H7 (cell line): ENCODE measurements at regions not wholly inside any gene's neighbourhood (a gene's known extent, or its start where the extent isn't known, plus 50 kb on each side); places are given as distances from the start of the nearest gene placed in this dataset.

Source experiments
- DNase-seq: peaks from one replicate; pipeline ENCODE4 v3.0.0; 2012
- H3K27me3 ChIP-seq: 2 replicates; pipeline ENCODE4 v1.6.0; 2011; ENCODE audit warnings: mild to moderate bottlenecking, low read length; ENCODE audit not compliant: control insufficient read depth, insufficient read depth
- H3K36me3 ChIP-seq: replicated peaks from 2 replicates; pipeline ENCODE4 v1.5.1; 2011; ENCODE audit warnings: low read length; ENCODE audit not compliant: control insufficient read depth, insufficient read depth
- H3K4me3 ChIP-seq: 2 replicates; pipeline ENCODE4 v1.5.1; 2011; ENCODE audit warnings: low read depth, mild to moderate bottlenecking, control low read depth, low read length, moderate library complexity; ENCODE audit not compliant: insufficient read depth

DNA sequence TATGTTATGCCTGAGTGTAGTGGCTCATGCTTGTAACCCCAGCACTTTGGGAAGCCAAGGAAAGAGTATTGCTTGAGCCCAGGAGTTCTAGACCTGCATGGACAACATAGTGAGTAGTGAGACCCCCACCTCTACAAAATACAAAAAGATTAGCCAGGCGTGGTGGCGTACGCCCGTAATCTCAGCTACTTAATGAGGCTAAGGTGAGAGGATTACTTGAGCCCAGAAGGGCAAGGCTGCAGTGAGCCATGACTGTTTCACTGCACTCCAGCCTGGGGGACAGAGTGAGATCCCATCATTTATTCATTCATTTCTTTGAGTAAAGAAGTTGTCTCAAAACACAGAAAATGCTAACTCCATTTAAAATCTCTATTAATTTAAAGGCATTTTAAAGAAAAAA, 1061.6 kb downstream of the JRKL start:
- DNase-seq: no peak
- no peak overlapping the region for H3K4me3 ChIP-seq
- H3K27me3 ChIP-seq: no peaks in the 10 kb centered on the region
- H3K36me3 ChIP-seq: no peaks in the 10 kb centered on the region

DNA sequence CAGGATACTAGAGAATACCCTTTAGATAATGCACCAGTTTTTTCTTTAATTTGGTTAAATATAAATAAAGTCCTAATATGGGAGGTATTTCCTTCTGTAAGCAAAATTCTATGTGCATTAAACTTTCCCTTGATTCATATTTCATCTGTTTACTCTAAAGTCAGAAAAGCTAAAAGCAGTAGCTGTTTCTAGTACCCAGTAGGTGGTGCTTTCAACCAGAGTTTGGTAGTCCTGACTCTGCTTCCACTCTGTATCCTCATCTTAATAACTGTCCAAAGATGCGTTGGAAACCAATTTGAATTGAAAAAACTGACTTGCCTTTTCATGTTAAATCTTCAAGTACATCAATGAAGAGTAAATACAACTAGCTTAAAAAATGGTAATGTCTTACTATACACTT, 1065.2 kb downstream of the JRKL start:
- Histone ChIP-seq H3K27me3 (no peaks in the 10 kb centered on the region), H3K36me3 (no peaks in the 10 kb centered on the region), H3K4me3 (no peak overlapping the region)
- no peak for DNase-seq

DNA sequence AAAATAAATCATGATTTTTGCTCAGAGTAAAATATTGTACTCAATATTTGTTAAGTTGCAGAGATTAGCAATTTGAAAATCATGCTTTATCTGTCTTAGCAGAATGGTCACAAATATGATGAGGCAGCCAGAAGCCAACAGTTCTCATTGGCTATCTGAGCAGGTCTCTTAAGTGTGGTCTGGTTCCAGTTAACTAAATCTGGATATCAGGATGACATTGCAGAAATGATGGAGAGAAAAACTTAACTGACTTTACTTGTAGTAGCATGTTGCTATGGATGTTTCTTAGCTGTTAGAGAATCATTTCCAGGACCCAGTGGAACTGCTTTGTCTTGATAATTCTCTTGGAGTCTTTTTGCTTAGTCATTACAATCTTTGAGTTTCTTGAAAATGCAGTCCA, 1070.3 kb downstream of the JRKL start:
- no peaks in the 10 kb centered on the region for H3K36me3 ChIP-seq
- no peak for DNase-seq
- no peaks in the 10 kb centered on the region for H3K27me3 ChIP-seq
- H3K4me3 ChIP-seq: no peak overlapping the region

DNA sequence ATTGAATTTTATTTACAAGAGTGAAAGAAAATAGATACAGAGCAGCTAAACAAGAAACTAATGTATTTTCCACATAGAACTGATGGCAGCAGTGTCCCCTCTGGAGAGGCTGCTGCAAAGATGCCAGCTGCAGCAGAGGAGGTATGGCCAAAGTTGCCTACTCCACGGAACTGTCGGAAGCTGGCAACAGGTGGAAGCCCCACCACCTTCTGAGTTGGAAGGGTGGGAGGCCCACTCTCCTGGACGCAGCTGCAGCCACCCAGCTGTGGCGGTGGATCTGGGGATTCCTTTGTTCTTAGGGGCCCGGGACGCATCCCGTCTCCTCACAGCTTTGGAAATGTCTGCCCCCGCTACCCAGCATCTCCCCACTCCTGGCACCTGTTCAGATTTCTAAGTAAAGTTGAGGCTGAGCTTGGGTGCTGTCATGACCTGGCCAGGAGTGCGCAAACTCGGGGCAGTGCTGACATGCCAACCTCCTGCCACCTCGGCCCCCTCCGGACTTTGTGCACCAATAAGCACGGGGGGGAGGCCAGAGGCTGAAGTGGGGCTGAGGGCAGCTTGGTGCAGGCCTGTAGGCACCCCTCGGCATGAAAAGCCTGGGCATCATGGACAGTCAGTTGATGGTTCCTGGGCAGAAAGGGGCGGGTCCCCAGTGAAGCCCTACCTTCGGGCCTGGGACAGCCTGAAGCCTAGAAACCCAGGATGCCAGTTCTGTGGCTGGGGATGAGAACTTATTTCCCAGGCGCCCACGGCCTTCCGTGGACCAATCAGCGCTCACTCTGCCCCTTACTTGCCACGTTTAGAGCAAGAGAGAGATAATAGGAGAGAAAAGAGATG, 1071.4 kb downstream of the JRKL start:
- no peak for DNase-seq
- Histone ChIP-seq H3K4me3 (no peak overlapping the region), H3K36me3 (no peaks in the 10 kb centered on the region), H3K27me3 (no peaks in the 10 kb centered on the region)

DNA sequence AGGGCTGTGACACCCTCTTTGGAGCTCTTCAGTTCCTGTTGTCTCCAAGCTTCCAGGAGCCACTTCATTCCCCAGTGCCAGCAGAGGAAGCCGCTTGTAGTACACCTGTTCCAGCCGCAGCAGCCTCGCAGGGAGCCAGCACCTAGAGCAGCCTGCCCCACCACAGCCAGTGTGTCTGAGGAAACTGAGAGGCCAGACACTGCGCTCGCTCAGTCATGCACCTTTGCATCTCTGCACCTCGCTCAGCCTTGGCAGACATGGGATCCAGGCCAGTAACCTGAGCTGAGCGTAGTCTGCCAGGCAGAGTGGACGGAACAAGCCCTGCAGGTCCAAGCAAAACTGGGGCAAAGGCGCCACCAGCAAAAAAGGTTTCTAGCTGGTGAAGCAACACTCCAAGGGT, 1072.1 kb downstream of the JRKL start:
- H3K36me3 ChIP-seq: no peaks in the 10 kb centered on the region
- DNase-seq: no peak
- no peaks in the 10 kb centered on the region for H3K27me3 ChIP-seq
- H3K4me3 ChIP-seq: no peak overlapping the region

DNA sequence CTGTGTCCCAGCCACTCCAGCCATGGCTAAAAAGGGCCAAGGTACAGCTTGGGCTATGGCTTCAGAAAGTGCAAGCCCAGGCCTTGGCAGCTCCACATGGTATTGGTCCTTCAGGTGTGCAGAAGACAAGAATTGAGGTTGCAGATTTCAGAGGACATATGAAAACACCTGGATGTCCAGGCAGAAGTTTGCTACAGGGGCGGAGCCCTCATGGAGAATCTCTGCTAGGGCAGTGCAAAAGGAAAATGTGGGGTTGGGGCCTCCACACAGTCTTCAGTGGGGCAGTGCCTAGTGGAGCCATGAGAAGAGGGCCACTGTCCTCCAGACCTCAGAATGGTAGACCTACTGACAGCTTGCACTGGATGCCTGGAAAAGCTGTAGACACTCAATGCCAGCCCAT, 1074.1 kb downstream of the JRKL start:
- Histone ChIP-seq H3K27me3 (no peaks in the 10 kb centered on the region), H3K36me3 (no peaks in the 10 kb centered on the region), H3K4me3 (no peak overlapping the region)
- no peak for DNase-seq

GRCh38 chr11:97471480-97471879, 1081.7 kb downstream of the JRKL start:
- H3K27me3 ChIP-seq: no peaks in the 10 kb centered on the region
- no peak for DNase-seq
- no peaks in the 10 kb centered on the region for H3K36me3 ChIP-seq
- H3K4me3 ChIP-seq: no peak overlapping the region

- Histone ChIP-seq H3K27me3 (no peaks in the 10 kb centered on the region), H3K4me3 (no peak overlapping the region), H3K36me3 (no peaks in the 10 kb centered on the region)
- no peak for DNase-seq
Measured at GRCh38 chr11:97487387-97487786, 1097.6 kb downstream of the JRKL start.

DNA sequence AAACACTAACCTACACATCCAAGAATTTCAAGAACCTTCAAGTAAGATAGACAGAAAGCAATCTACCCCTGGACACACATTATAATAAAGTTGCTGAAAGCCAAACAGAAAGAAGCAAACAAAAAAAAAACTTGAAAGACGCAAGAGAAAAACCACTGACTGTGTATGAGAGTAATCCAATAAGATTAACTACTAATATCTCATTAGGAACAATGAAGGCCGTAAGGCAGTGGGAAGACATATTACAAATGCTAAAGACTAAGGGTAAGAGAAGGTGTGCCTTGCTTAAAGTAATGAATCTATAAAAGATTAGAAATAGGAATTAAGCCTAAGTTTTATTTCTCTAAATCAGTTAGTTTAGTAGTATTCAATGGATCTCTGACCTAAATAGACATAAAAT, 1109.1 kb downstream of the JRKL start:
- Histone ChIP-seq H3K27me3 (no peaks in the 10 kb centered on the region), H3K36me3 (no peaks in the 10 kb centered on the region), H3K4me3 (no peak overlapping the region)
- DNase-seq: no peak

DNA sequence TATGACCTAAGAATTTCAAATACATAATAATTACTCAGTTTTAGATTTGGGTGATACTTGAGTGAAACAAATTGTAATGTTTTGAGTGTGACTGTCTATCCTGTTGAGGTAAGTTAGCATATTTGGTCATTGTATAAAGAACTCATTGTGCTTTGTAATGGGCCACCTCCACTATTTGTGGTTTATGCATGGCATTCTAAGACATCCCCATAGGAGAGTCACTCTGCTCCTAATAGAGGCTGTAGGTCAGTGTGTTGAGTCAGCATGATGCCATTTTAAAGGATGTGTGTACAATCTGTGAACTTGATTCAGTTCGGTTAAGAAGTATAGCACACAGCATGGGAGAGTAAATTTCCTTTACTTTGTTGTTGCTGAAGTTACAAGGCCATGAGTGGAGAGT, 1112.4 kb downstream of the JRKL start:
- no peak for DNase-seq
- Histone ChIP-seq H3K4me3 (no peak overlapping the region), H3K27me3 (no peaks in the 10 kb centered on the region), H3K36me3 (no peaks in the 10 kb centered on the region)

DNA sequence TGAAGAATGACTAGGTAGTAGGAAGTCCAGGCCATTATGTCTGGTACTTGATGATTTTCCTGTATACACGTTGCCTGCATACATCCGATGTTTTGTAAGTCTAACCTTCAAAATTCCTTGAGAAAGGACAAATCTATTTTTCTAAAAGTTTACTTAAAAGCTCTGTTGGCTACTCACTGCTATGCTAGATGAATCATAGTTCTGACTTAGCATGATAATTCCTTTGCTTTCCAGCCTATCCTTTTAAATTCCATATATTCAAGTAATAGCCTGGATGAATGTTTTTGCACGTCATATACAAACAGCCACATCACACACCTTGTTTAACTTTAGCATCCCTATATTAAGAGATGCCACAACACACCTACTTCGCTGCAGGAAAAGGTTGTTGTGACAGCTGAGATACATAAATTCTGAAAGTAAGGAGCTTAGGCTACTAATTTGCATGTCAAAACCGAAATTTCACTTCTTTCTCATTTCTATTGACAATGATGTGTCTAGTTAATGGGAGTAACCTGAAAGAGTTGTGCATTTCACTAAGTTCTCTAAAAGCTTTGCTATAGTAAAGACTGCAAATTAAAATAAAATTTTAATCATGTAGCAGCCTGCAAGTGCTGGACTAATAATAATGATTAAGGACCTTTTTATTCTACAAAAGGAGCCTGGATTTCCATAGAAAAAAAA, 1116.4 kb downstream of the JRKL start:
- DNase-seq: no peak
- Histone ChIP-seq H3K27me3 (no peaks in the 10 kb centered on the region), H3K4me3 (no peak overlapping the region), H3K36me3 (no peaks in the 10 kb centered on the region)

DNA sequence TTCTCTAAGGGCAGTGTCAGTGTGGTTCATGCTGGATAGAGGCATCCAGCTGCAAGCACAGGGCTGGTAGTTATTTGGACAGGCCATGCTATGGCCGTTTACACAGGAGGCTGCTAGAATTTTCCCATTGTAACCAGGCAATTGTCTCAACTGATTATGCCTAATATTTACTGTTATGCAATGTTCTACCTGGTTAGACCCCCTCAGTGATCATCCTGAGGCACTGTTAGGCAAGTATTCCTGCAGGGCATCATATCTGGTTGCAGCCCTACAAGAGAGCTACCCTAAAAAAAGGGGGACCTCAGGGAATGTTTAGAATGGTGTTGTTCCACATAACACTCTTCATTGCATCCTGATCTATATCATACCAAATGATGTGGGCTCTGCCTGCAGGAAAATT, 1124.6 kb downstream of the JRKL start:
- Histone ChIP-seq H3K4me3 (no peak overlapping the region), H3K27me3 (no peaks in the 10 kb centered on the region), H3K36me3 (no peaks in the 10 kb centered on the region)
- no peak for DNase-seq

DNA sequence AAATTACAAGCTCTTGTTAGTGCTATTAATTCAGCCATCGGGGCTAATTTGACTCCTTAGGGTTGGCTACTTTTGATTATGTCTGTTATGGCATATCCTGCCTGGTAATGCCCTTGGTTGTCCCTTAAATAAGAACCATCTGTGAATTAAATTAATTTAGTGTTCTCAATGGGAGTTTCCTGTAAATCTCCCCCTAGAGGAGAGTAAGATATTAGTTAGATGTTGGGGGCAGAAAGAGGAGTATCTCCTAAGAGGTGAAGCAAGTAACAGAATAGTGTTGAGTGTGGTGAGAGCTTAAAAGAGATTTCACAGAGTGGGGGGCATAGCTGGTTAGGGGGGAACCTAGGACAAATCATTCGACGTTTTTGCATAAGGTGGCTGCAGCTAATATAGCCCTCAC, 1126.9 kb downstream of the JRKL start:
- Histone ChIP-seq H3K27me3 (no peaks in the 10 kb centered on the region), H3K36me3 (no peaks in the 10 kb centered on the region), H3K4me3 (no peak overlapping the region)
- no peak for DNase-seq

DNA sequence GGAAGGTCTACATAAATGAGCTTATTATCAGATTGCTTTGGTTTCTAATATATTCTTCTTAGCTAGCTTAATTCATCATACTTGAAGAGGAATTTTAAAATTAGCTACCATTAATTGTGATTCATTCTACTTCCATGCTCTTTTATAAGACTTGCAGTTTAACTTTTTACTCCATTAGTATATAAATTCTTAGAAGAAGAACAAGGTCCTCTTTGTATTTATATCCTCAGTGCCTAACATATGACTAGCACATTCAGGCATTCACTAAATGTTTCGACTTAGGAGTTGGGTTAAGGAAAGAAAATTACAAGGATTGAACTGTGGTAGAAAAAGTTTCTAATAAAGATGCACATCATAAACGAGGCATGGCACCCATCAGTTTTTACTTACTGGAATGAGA, 1135.5 kb downstream of the JRKL start:
- Histone ChIP-seq H3K4me3 (no peak overlapping the region), H3K36me3 (no peaks in the 10 kb centered on the region), H3K27me3 (no peaks in the 10 kb centered on the region)
- DNase-seq: no peak

- Histone ChIP-seq H3K27me3 (no peaks in the 10 kb centered on the region), H3K36me3 (no peaks in the 10 kb centered on the region), H3K4me3 (no peak overlapping the region)
- DNase-seq: no peak
Measured at GRCh38 chr11:97537407-97538150, 1147.8 kb downstream of the JRKL start.
